ENCODE measurements at regions not wholly inside any gene's neighbourhood (a gene's known extent, or its start where the extent isn't known, plus 50 kb on each side); places are given as distances from the start of the nearest gene placed in this dataset.

GRCh38 chr18:75659535-75660023, 232.1 kb upstream of the SMIM21 start:
- no peaks in the 10 kb centered on the region for H3K79me2 ChIP-seq (ENCODE audit: low read depth)
- no peak overlapping the region for H2AFZ ChIP-seq (replicated peaks)
- H3K4me2 ChIP-seq: no peak overlapping the region
- peaks cover 2% of the 10 kb centered on the region for H3K27me3 Mint-ChIP-seq (ENCODE audit: insufficient read depth, low read depth)
- no peaks in the 10 kb centered on the region for H3K36me3 Mint-ChIP-seq
- H3K4me3 ChIP-seq: no peak overlapping the region
- H3K27me3 ChIP-seq: no peaks in the 10 kb centered on the region
- H4K20me1 ChIP-seq (ENCODE audit: low read depth): no peaks in the 10 kb centered on the region
- no peak overlapping the region for H3K4me3 Mint-ChIP-seq
- peaks cover 20% of the 10 kb centered on the region for H3F3A ChIP-seq (ENCODE audit: low read depth)
- no peak overlapping the region for H3K27ac Mint-ChIP-seq
- H3K36me3 ChIP-seq: peaks cover 4% of the 10 kb centered on the region
- H3K9ac ChIP-seq: no peak overlapping the region
- H3K9me3 Mint-ChIP-seq: peaks cover 31% of the 10 kb centered on the region
- no peak for DNase-seq (ENCODE audit: low spot score)
- TF ChIP-seq EZH2 (IDR thresholded peaks at IDR 0.05): no peak
- no peak for TF ChIP-seq CTCF (IDR thresholded peaks at IDR 0.05)
- TF ChIP-seq EZH2phosphoT487 (IDR thresholded peaks at IDR 0.05): no peak
- H3K27ac ChIP-seq: no peak overlapping the region
- no peaks in the 10 kb centered on the region for H3K9me3 ChIP-seq (ENCODE audit: low read depth)
- H3K4me1 ChIP-seq: peaks cover 21% of the 10 kb centered on the region
- peaks cover 29% of the 10 kb centered on the region for H3K4me1 Mint-ChIP-seq

- H3K79me2 ChIP-seq (ENCODE audit: low read depth): no peaks in the 10 kb centered on the region
- TF ChIP-seq EZH2 (IDR thresholded peaks at IDR 0.05) (no peak), EZH2phosphoT487 (IDR thresholded peaks at IDR 0.05) (no peak), CTCF (IDR thresholded peaks at IDR 0.05) (no peak)
- H3K4me2 ChIP-seq: no peak overlapping the region
- Mint-ChIP-seq H3K27me3 (ENCODE audit: insufficient read depth, low read depth) (peaks cover 2% of the 10 kb centered on the region), H3K36me3 (no peaks in the 10 kb centered on the region), H3K4me1 (peaks cover 41% of the 10 kb centered on the region), H3K4me3 (no peak overlapping the region), H3K27ac (peak overlapping the region; percentile 29), H3K9me3 (peaks cover 28% of the 10 kb centered on the region)
- H3K4me1 ChIP-seq: peaks cover 28% of the 10 kb centered on the region
- peaks cover 4% of the 10 kb centered on the region for H3K36me3 ChIP-seq
- no peak overlapping the region for H3K27ac ChIP-seq
- H2AFZ ChIP-seq (replicated peaks): no peak overlapping the region
- peaks cover 20% of the 10 kb centered on the region for H3F3A ChIP-seq (ENCODE audit: low read depth)
- no peak overlapping the region for H3K4me3 ChIP-seq
- H3K9me3 ChIP-seq (ENCODE audit: low read depth): no peaks in the 10 kb centered on the region
- no peaks in the 10 kb centered on the region for H4K20me1 ChIP-seq (ENCODE audit: low read depth)
- DNase-seq (ENCODE audit: low spot score): no peak
- no peaks in the 10 kb centered on the region for H3K27me3 ChIP-seq
- H3K9ac ChIP-seq: no peak overlapping the region
These were observed 230.8 kb upstream of the SMIM21 start for GRCh38 chr18:75658330-75658729.

- H2AFZ ChIP-seq (replicated peaks): no peak overlapping the region
- H3K4me3 ChIP-seq: no peak overlapping the region
- H3K9me3 Mint-ChIP-seq: peaks cover 15% of the 10 kb centered on the region
- no peak for DNase-seq (ENCODE audit: low spot score)
- no peak overlapping the region for H3K4me2 ChIP-seq
- peaks cover 3% of the 10 kb centered on the region for H3K27me3 Mint-ChIP-seq (ENCODE audit: insufficient read depth, low read depth)
- H3K36me3 ChIP-seq: no peaks in the 10 kb centered on the region
- no peaks in the 10 kb centered on the region for H4K20me1 ChIP-seq (ENCODE audit: low read depth)
- peaks cover 28% of the 10 kb centered on the region for H3K4me1 ChIP-seq
- peaks cover 46% of the 10 kb centered on the region for H3K4me1 Mint-ChIP-seq
- H3K27ac ChIP-seq: no peak overlapping the region
- H3K79me2 ChIP-seq (ENCODE audit: low read depth): no peaks in the 10 kb centered on the region
- H3K4me3 Mint-ChIP-seq: no peak overlapping the region
- H3K9me3 ChIP-seq (ENCODE audit: low read depth): no peaks in the 10 kb centered on the region
- H3K27ac Mint-ChIP-seq: no peak overlapping the region
- H3K9ac ChIP-seq: no peak overlapping the region
- peaks cover 20% of the 10 kb centered on the region for H3F3A ChIP-seq (ENCODE audit: low read depth)
- no peaks in the 10 kb centered on the region for H3K36me3 Mint-ChIP-seq
- no peaks in the 10 kb centered on the region for H3K27me3 ChIP-seq
- TF ChIP-seq CTCF (IDR thresholded peaks at IDR 0.05) (no peak), EZH2phosphoT487 (IDR thresholded peaks at IDR 0.05) (no peak), EZH2 (IDR thresholded peaks at IDR 0.05) (no peak)
These were observed 229.2 kb upstream of the SMIM21 start for GRCh38 chr18:75656563-75657247.
